IMR-90 (cell line): ENCODE measurements at regions not wholly inside any gene's neighbourhood (a gene's known extent, or its start where the extent isn't known, plus 50 kb on each side); places are given as distances from the start of the nearest gene placed in this dataset.

ENCODE experiments used
- ATAC-seq: fragments of 200-7000 bp; cut with Tn5 transposase; 2 replicates; pipeline ENCODE4 v1.9.1; 2020; ENCODE audit warnings: low read depth, mild to moderate bottlenecking, moderate library complexity
- BruUV-seq: library from RNA; stranded (reverse); fragments of 400-500 nt; replicated peaks from 2 replicates; lab custom pipeline; 2021; lab: Mats Ljungman, UMichigan
- CTCF ChIA-PET: fragments of 300-600 bp; formaldehyde crosslinking; extraction: SDS; loops from one replicate; lab custom pipeline; 2021; ENCODE audit warnings: antibody characterized with exemption; lab: Yijun Ruan, JAX
- POLR2A ChIA-PET: fragments of 300-600 bp; sonication (Branson Sonifier 250); formaldehyde crosslinking; loops from one replicate; lab custom pipeline; 2022; ENCODE audit warnings: antibody characterized with exemption; ENCODE audit not compliant: unreplicated experiment; lab: Charles Lee
- DNase-seq: peaks from one replicate; pipeline ENCODE4 v3.0.0; 2013
- H2AFZ ChIP-seq: replicated peaks from 2 replicates; pipeline ENCODE3; 2013; ENCODE audit warnings: low read length, mild to moderate bottlenecking; ENCODE audit not compliant: poor library complexity
- H2AK5ac ChIP-seq: 2 replicates; pipeline ENCODE4 v1.6.1; 2013; ENCODE audit warnings: low read depth, low read length, inconsistent platforms
- H2AK9ac ChIP-seq: replicated peaks from 2 replicates; pipeline ENCODE3; 2013; ENCODE audit warnings: mild to moderate bottlenecking, low read depth, low read length, moderate library complexity; ENCODE audit not compliant: poor library complexity
- H2BK120ac ChIP-seq: 2 replicates; pipeline ENCODE4 v1.6.1; 2013; ENCODE audit warnings: low read depth, low read length, inconsistent platforms
- H2BK15ac ChIP-seq: 3 replicates; pipeline ENCODE4 v1.6.1; 2013; ENCODE audit warnings: low read depth, low read length, inconsistent platforms
- H2BK20ac ChIP-seq: 2 replicates; pipeline ENCODE4 v1.6.1; 2013; ENCODE audit warnings: low read depth, mild to moderate bottlenecking, inconsistent platforms, low read length, moderate library complexity
- H2BK5ac ChIP-seq: 2 replicates; pipeline ENCODE4 v1.6.1; 2013; ENCODE audit warnings: mild to moderate bottlenecking, low read depth, low read length, inconsistent platforms; ENCODE audit not compliant: poor library complexity, severe bottlenecking
- H3K14ac ChIP-seq: replicated peaks from 2 replicates; pipeline ENCODE4 v1.6.1; 2013; ENCODE audit warnings: low read depth, low read length, inconsistent platforms
- H3K18ac ChIP-seq: 2 replicates; pipeline ENCODE4 v1.6.1; 2013; ENCODE audit warnings: low read depth, low read length, control low read depth
- H3K23ac ChIP-seq: 2 replicates; pipeline ENCODE4 v1.6.1; 2013; ENCODE audit warnings: low read depth, low read length, inconsistent platforms
- H3K27ac ChIP-seq: 2 replicates; pipeline ENCODE4 v1.5.1; 2013; ENCODE audit warnings: mild to moderate bottlenecking, control low read depth, low read length; ENCODE audit not compliant: insufficient read depth
- H3K27me3 ChIP-seq: 2 replicates; pipeline ENCODE4 v1.6.1; 2013; ENCODE audit warnings: low read length; ENCODE audit not compliant: control insufficient read depth, insufficient read depth
- H3K36me3 ChIP-seq: 2 replicates; pipeline ENCODE4 v1.6.1; 2013; ENCODE audit warnings: low read length, mixed read lengths; ENCODE audit not compliant: control insufficient read depth, insufficient read depth
- H3K4ac ChIP-seq: 2 replicates; pipeline ENCODE4 v1.6.1; 2013; ENCODE audit warnings: low read depth, low read length, inconsistent platforms
- H3K4me1 ChIP-seq: 2 replicates; pipeline ENCODE4 v1.6.1; 2013; ENCODE audit warnings: low read length, mixed read lengths; ENCODE audit not compliant: control insufficient read depth, insufficient read depth
- H3K4me2 ChIP-seq: 2 replicates; pipeline ENCODE4 v1.6.1; 2013; ENCODE audit warnings: low read depth, mild to moderate bottlenecking, control low read depth, low read length, moderate library complexity
- H3K4me3 ChIP-seq: 2 replicates; pipeline ENCODE4 v1.5.1; 2013; ENCODE audit warnings: low read depth, mild to moderate bottlenecking, control low read depth, low read length, moderate library complexity; ENCODE audit not compliant: insufficient read depth
- H3K56ac ChIP-seq: 2 replicates; pipeline ENCODE4 v1.6.1; 2013; ENCODE audit warnings: low read length, inconsistent platforms; ENCODE audit not compliant: insufficient read depth; ENCODE audit errors: extremely low read depth
- H3K79me1 ChIP-seq, 2 experiments: 2 replicates each; pipeline ENCODE4 v1.6.1; 2013; ENCODE audit warnings: low read length in 2 of 2, inconsistent platforms in 1 of 2, low read depth in 1 of 2
- H3K9ac ChIP-seq: 2 replicates; pipeline ENCODE4 v1.6.1; 2013; ENCODE audit warnings: low read depth, low read length, control low read depth
- H3K9me1 ChIP-seq: 2 replicates; pipeline ENCODE4 v1.6.1; 2013; ENCODE audit warnings: low read length, inconsistent platforms; ENCODE audit not compliant: insufficient read depth
- H3K9me3 ChIP-seq: 2 replicates; pipeline ENCODE4 v1.6.1; 2013; ENCODE audit warnings: low read length; ENCODE audit not compliant: control insufficient read depth, insufficient read depth
- H4K20me1 ChIP-seq: 2 replicates; pipeline ENCODE4 v1.6.1; 2013; ENCODE audit warnings: low read length, inconsistent platforms; ENCODE audit not compliant: insufficient read depth
- H4K5ac ChIP-seq: 2 replicates; pipeline ENCODE4 v1.6.1; 2013; ENCODE audit warnings: mild to moderate bottlenecking, low read depth, low read length, control low read depth
- H4K8ac ChIP-seq, 2 experiments: 2 replicates each; pipeline ENCODE4 v1.6.1; 2013; ENCODE audit warnings: low read depth in 2 of 2, low read length in 2 of 2, control low read depth in 1 of 2, inconsistent platforms in 1 of 2
- H4K91ac ChIP-seq: 2 replicates; pipeline ENCODE4 v1.6.1; 2013; ENCODE audit warnings: low read depth, low read length, inconsistent platforms; ENCODE audit not compliant: insufficient read depth
- BHLHE40 ChIP-seq: fragments of 150-350 bp; IDR thresholded peaks from 2 replicates; pipeline ENCODE4 v1.6.1; 2016; ENCODE audit warnings: mild to moderate bottlenecking, low read depth, low read length
- CHD1 ChIP-seq: IDR thresholded peaks from 2 replicates; pipeline ENCODE4 v1.6.1; 2012; ENCODE audit warnings: low read depth, low read length, improper control_type of control experiment
- NFE2L2 ChIP-seq: fragments of 150-350 bp; IDR thresholded peaks from 2 replicates; pipeline ENCODE4 v1.6.1; 2016; ENCODE audit warnings: low read depth, mild to moderate bottlenecking, low read length
- POLR2A ChIP-seq: IDR thresholded peaks from 2 replicates; pipeline ENCODE4 v1.6.1; 2012; ENCODE audit warnings: mild to moderate bottlenecking, low read depth, low read length
- RAD21 ChIP-seq: IDR thresholded peaks from 2 replicates; pipeline ENCODE4 v1.6.1; 2012; ENCODE audit warnings: low read length, improper control_type of control experiment
- RCOR1 ChIP-seq: IDR thresholded peaks from 2 replicates; pipeline ENCODE4 v1.6.1; 2012; ENCODE audit warnings: mild to moderate bottlenecking, low read length, improper control_type of control experiment; ENCODE audit not compliant: insufficient replicate concordance
- RFX5 ChIP-seq: IDR thresholded peaks from 2 replicates; pipeline ENCODE4 v1.8.0; 2012; ENCODE audit warnings: low read depth, mild to moderate bottlenecking, low read length, moderate library complexity
- SMC3 ChIP-seq: fragments of 150-350 bp; IDR thresholded peaks from 2 replicates; pipeline ENCODE4 v1.6.1; 2016; ENCODE audit warnings: low read depth, mild to moderate bottlenecking, antibody characterized with exemption, low read length, moderate library complexity
- USF2 ChIP-seq: fragments of 150-350 bp; IDR thresholded peaks from 2 replicates; pipeline ENCODE4 v1.6.1; 2017; ENCODE audit warnings: mild to moderate bottlenecking, antibody characterized with exemption, low read length, low read depth
- WGBS, 2 experiments: methylation state at CpG; one replicate each; pipeline versions ENCODE4 v1.1.5 to v1.1.7; 2013; ENCODE audit warnings: missing lambda C conversion rate in 2 of 2; ENCODE audit not compliant: insufficient read length in 1 of 2; ENCODE audit errors: extremely low coverage in 2 of 2; 5-methylcytosine and 5-hydroxymethylcytosine counted together
- dilution Hi-C: fragments of 300-500 bp; cut with HindIII; formaldehyde crosslinking; loops from one replicate; pipeline ENCODE4 v1.14.3; 2018; ENCODE audit warnings: low sequenced_read_pairs; ENCODE audit not compliant: unreplicated experiment
- in situ Hi-C: fragments of 300-500 bp; cut with MboI; formaldehyde crosslinking; loops from 3 replicates; pipeline ENCODE4 v1.14.3; 2019; ENCODE audit warnings: low sequenced_read_pairs, inconsistent platforms, mixed read lengths
- intact Hi-C: fragments of 100-400 bp; cut with micrococcal nuclease; formaldehyde crosslinking; loops from 2 replicates; pipeline ENCODE4 v1.10.0; 2022

- no peak overlapping the region for H4K91ac ChIP-seq
- WGBS, 2 experiments = 41% methylated on average over 5 of the region's 7 CpGs; no CpG with 5 or more reads in 1 of the 2 experiments
- H3K4ac ChIP-seq = no peak overlapping the region
- no peak overlapping the region for H4K8ac ChIP-seq
- H3K9me3 ChIP-seq = no peaks in the 10 kb centered on the region
- no peak overlapping the region for H3K27ac ChIP-seq
- no peak overlapping the region for H2BK120ac ChIP-seq
- no peak overlapping the region for H2BK15ac ChIP-seq
- no peak overlapping the region for H2AFZ ChIP-seq
- no peak overlapping the region for H3K9ac ChIP-seq
- no peaks in the 10 kb centered on the region for H3K27me3 ChIP-seq
- no peak overlapping the region for H3K23ac ChIP-seq
- H2AK9ac ChIP-seq = no peak overlapping the region
- H3K18ac ChIP-seq = no peak overlapping the region
- TF ChIP-seq RFX5 = no peak
- no peak for TF ChIP-seq RCOR1
- TF ChIP-seq BHLHE40 = no peak
- TF ChIP-seq USF2 = no peak
- no peak for TF ChIP-seq POLR2A
- TF ChIP-seq SMC3 = no peak
- TF ChIP-seq CHD1 = no peak
- no peak for TF ChIP-seq NFE2L2
- TF ChIP-seq RAD21 = no peak
- no peak for ATAC-seq
- no peaks in the 10 kb centered on the region for H4K20me1 ChIP-seq
- no peak overlapping the region for H4K5ac ChIP-seq
- H2BK20ac ChIP-seq = no peak overlapping the region
- H2BK5ac ChIP-seq = no peak overlapping the region
- no peaks in the 10 kb centered on the region; the same call in 1 of the 2 replicates for H3K9me1 ChIP-seq
- H3K14ac ChIP-seq = no peak overlapping the region
- H3K79me1 ChIP-seq = no peaks in the 10 kb centered on the region
- in situ Hi-C loops (no loop called here), intact Hi-C loops (no loop called here), dilution Hi-C loops (no loop called here)
- no peaks in the 10 kb centered on the region for H3K36me3 ChIP-seq
- POLR2A ChIA-PET = no interaction called here
- no TSS peak for BruUV-seq
- no peak overlapping the region for H2AK5ac ChIP-seq
- no peak overlapping the region for H3K4me3 ChIP-seq
- no peak overlapping the region for H3K4me2 ChIP-seq
- DNase-seq = no peak
- CTCF ChIA-PET = no interaction called here
- no peaks in the 10 kb centered on the region for H3K4me1 ChIP-seq
- H3K56ac ChIP-seq = no peak overlapping the region
Measured at GRCh38 chr2:176621350-176621749, 352.1 kb downstream of the MTX2 start.
